ENCODE measurements at regions not wholly inside any gene's neighbourhood (a gene's known extent, or its start where the extent isn't known, plus 50 kb on each side); places are given as distances from the start of the nearest gene placed in this dataset.

DNA sequence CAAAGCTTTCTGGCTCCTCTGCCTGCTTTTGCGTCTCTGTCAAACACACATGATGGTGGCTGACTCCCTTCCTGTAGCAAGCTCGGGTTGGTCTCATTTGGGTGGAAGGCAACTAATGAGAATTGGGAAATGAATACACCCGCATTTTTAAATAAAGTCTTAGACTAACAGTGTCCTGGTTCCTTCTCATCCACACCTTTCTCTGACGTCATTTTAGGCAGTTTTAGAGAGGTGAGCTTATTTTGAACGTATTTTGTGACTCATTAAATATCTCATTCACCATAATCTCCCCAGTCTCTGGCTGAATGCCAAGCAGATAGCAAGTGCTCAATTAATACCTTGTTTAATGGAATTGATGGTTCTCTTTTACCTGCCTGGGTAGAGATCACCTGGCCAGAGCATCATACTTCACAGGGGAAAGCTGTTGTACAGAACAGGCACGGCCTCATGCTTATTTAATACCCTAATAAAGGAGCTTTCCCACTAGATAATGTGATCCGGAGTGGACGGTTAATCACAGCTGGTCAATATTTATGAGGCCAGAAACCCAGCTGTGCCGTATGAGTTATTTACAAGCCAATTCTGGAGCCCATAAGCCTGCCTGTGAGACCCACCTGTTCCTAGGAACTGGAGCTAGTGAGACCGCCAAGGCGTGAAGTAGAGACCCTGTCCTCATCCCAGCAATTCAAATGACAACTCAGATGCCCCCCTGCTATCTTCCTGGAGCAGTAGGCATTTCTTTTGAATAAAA, 149.7 kb upstream of the PROK2 start:
- 86 to 89% methylated on average over 11 of the region's 11 CpGs for WGBS, 2 donors
- no peak for DNase-seq
- H3K27me3 ChIP-seq, result no peaks in the 10 kb centered on the region
- TF ChIP-seq, protein P1, sequence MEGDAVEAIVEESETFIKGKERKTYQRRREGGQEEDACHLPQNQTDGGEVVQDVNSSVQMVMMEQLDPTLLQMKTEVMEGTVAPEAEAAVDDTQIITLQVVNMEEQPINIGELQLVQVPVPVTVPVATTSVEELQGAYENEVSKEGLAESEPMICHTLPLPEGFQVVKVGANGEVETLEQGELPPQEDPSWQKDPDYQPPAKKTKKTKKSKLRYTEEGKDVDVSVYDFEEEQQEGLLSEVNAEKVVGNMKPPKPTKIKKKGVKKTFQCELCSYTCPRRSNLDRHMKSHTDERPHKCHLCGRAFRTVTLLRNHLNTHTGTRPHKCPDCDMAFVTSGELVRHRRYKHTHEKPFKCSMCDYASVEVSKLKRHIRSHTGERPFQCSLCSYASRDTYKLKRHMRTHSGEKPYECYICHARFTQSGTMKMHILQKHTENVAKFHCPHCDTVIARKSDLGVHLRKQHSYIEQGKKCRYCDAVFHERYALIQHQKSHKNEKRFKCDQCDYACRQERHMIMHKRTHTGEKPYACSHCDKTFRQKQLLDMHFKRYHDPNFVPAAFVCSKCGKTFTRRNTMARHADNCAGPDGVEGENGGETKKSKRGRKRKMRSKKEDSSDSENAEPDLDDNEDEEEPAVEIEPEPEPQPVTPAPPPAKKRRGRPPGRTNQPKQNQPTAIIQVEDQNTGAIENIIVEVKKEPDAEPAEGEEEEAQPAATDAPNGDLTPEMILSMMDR (IDR thresholded peaks at IDR 0.05), result no peak
- no peak for TF ChIP-seq POLR2A (IDR thresholded peaks at IDR 0.05)
- no peaks in the 10 kb centered on the region for H3K4me1 ChIP-seq
- no peaks in the 10 kb centered on the region for H3K9me3 ChIP-seq
- H3K4me3 ChIP-seq, result no peak overlapping the region
- H3K36me3 ChIP-seq (ENCODE audit: low read depth, missing control alignments), result no peaks in the 10 kb centered on the region
- H3K27ac ChIP-seq, result no peak overlapping the region
- intact Hi-C loops (cut with DNase I; ENCODE audit: low total_unique reads), result no loop called here

DNA sequence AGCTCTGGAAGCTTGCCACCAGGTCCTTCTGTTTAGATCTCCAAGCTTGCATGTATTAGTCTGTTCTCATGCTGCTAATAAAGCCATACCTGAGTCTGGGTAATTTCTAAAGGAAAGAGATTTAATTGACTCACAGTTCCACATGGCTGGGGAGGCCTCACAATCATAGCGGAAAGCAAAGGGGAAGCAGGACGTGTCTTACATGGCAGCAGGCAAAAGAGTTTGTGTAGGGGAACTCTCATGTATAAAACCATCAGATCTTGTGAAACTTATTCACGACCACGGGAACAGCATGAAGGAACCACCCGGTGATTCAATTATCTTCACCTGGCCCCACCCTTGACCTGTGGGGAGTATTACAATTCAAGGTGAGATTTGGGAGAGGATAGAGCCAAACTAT, 147.0 kb upstream of the PROK2 start:
- no peaks in the 10 kb centered on the region for H3K9me3 ChIP-seq
- no peaks in the 10 kb centered on the region for H3K36me3 ChIP-seq (ENCODE audit: low read depth, missing control alignments)
- no peak overlapping the region for H3K27ac ChIP-seq
- intact Hi-C loops (cut with DNase I; ENCODE audit: low total_unique reads), result no loop called here
- H3K4me1 ChIP-seq, result no peaks in the 10 kb centered on the region
- H3K4me3 ChIP-seq, result no peak overlapping the region
- WGBS, 2 donors, result 81 to 89% methylated on average over 5 of the region's 5 CpGs
- DNase-seq, result no peak
- no peaks in the 10 kb centered on the region for H3K27me3 ChIP-seq
- TF ChIP-seq, protein P1 (IDR thresholded peaks at IDR 0.05), result no peak
- TF ChIP-seq POLR2A (IDR thresholded peaks at IDR 0.05), result no peak

DNA sequence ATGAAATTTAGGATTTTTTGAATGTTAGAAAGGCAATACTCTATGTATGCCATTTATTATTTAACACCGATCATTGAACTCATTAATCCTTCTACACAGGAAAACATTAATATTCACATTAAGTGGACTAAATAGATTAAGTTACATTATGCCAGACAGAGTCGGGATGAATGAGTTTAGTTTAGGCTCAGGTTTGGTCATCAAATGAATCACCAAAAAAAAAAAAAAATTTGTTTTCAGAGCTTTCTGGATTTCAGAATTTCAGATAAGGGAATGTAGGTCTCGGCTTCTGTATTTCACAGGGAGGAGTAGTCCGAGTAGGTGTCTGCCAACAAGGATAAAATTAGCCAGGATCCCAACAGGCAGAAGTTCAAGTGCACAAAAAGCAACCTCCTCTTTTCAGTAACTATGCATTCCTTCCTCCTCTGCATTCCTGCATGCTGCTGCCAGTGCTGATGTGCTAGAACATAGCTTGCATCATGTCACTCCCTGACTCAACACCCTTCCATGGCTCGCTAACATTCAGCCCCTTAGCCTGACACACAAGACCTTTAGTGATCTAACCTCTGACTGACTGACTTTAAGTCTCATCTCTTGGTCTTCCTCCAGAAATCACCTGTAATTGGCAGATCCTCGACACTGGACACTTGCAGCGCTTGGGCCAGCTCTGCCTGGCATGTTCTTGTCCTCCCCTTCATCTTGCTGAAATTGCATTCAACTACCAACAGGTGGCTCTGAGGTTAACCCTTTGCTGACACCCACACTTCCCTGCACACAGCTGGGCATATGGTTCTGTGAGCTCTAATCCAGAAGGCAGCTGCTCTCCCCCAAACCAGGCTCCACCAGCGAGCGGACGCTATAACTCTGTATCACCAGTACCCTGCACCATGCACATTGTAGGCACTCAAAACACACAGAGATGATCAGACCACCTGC, 145.4 kb upstream of the PROK2 start:
- intact Hi-C loops (cut with DNase I; ENCODE audit: low total_unique reads), result no loop called here

DNA sequence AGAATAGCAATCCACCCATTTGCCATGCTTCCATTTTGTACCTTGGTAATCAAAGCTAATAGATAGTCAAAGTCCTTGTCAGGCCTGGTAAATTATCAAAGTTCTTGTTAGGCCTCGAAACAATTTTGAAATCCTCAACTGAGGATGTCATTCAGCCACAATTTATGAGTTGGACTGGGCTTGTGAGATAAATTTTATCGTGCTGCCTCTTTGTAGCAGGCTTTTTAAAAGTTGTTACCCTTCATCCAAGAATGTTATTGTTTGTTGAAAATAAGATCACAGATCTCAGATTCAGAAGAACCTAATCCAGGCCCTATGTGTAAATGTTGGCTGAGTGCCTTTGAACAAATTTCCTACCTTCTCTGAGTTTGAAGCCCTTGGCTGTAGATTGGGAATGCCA, 143.3 kb upstream of the PROK2 start:
- no peak for TF ChIP-seq POLR2A (IDR thresholded peaks at IDR 0.05)
- TF ChIP-seq, protein P1 (IDR thresholded peaks at IDR 0.05), result no peak
- Histone ChIP-seq H3K4me3 (no peak overlapping the region), H3K36me3 (ENCODE audit: low read depth, missing control alignments) (no peaks in the 10 kb centered on the region), H3K9me3 (no peaks in the 10 kb centered on the region), H3K4me1 (no peaks in the 10 kb centered on the region), H3K27me3 (no peaks in the 10 kb centered on the region), H3K27ac (no peak overlapping the region)
- intact Hi-C loops (cut with DNase I; ENCODE audit: low total_unique reads), result no loop called here
- DNase-seq, result no peak
- WGBS, 2 donors, result 66 to 80% methylated on average over 2 of the region's 2 CpGs

More for the DNA sequence above, 145.4 kb upstream of the PROK2 start:
- Histone ChIP-seq H3K27me3 (no peaks in the 10 kb centered on the region), H3K36me3 (ENCODE audit: low read depth, missing control alignments) (no peaks in the 10 kb centered on the region), H3K4me1 (no peaks in the 10 kb centered on the region), H3K4me3 (no peak overlapping the region), H3K9me3 (no peaks in the 10 kb centered on the region), H3K27ac (no peak overlapping the region)
- TF ChIP-seq POLR2A (IDR thresholded peaks at IDR 0.05), result no peak
- TF ChIP-seq, protein P1 (IDR thresholded peaks at IDR 0.05), result no peak
- DNase-seq, result no peak
- WGBS, 2 donors, result 60 to 73% methylated on average over 10 of the region's 10 CpGs

Data from testis (tissue), 2 donors.